Neural cell (in vitro differentiated cells): ENCODE measurements at regions not wholly inside any gene's neighbourhood (a gene's known extent, or its start where the extent isn't known, plus 50 kb on each side); places are given as distances from the start of the nearest gene placed in this dataset.

ENCODE experiments used
- EP300 ChIP-seq: fragments of 450-650 bp; conservative IDR thresholded peaks from 2 replicates; pipeline ENCODE4 v1.6.1; 2014; ENCODE audit warnings: antibody characterized with exemption, mild to moderate bottlenecking, moderate library complexity; ENCODE audit not compliant: poor library complexity, severe bottlenecking
- EZH2 ChIP-seq: fragments of 200-600, 300-800 bp; shearing (Covaris generic), sonication (generic); IDR thresholded peaks from 2 replicates; pipeline ENCODE4 v1.6.1; 2014; ENCODE audit warnings: antibody characterized with exemption, low read length, borderline replicate concordance, mild to moderate bottlenecking; ENCODE audit not compliant: insufficient read depth, poor library complexity, severe bottlenecking
- MXI1 ChIP-seq: fragments of 450-650 bp; conservative IDR thresholded peaks from 2 replicates; pipeline ENCODE4 v1.6.1; 2014; ENCODE audit warnings: antibody characterized with exemption, mild to moderate bottlenecking; ENCODE audit not compliant: poor library complexity, severe bottlenecking
- POLR2AphosphoS5 ChIP-seq: IDR thresholded peaks from 2 replicates; pipeline ENCODE4 v1.6.1; 2012
- RAD21 ChIP-seq: fragments of 450-650 bp; conservative IDR thresholded peaks from 2 replicates; pipeline ENCODE4 v1.6.1; 2014; ENCODE audit warnings: antibody characterized with exemption, mild to moderate bottlenecking, moderate library complexity
- REST ChIP-seq: IDR thresholded peaks from 2 replicates; pipeline ENCODE4 v1.6.1; 2012; ENCODE audit warnings: borderline replicate concordance
- TAF1 ChIP-seq: IDR thresholded peaks from 2 replicates; pipeline ENCODE4 v1.6.1; 2012; ENCODE audit warnings: low read depth
- TF ChIP-seq, protein P1 (sequence below): fragments of 450-650 bp; IDR thresholded peaks from 2 replicates; pipeline ENCODE4 v1.5.1; 2014; ENCODE audit warnings: antibody characterized with exemption, mild to moderate bottlenecking, moderate library complexity; ENCODE audit not compliant: poor library complexity, severe bottlenecking

- TF ChIP-seq, protein P1, sequence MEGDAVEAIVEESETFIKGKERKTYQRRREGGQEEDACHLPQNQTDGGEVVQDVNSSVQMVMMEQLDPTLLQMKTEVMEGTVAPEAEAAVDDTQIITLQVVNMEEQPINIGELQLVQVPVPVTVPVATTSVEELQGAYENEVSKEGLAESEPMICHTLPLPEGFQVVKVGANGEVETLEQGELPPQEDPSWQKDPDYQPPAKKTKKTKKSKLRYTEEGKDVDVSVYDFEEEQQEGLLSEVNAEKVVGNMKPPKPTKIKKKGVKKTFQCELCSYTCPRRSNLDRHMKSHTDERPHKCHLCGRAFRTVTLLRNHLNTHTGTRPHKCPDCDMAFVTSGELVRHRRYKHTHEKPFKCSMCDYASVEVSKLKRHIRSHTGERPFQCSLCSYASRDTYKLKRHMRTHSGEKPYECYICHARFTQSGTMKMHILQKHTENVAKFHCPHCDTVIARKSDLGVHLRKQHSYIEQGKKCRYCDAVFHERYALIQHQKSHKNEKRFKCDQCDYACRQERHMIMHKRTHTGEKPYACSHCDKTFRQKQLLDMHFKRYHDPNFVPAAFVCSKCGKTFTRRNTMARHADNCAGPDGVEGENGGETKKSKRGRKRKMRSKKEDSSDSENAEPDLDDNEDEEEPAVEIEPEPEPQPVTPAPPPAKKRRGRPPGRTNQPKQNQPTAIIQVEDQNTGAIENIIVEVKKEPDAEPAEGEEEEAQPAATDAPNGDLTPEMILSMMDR, result no peak
- TF ChIP-seq MXI1, result no peak
- TF ChIP-seq REST, result no peak
- no peak for TF ChIP-seq POLR2AphosphoS5
- no peak for TF ChIP-seq EP300
- no peak for TF ChIP-seq RAD21
- TF ChIP-seq EZH2, result no peak
- TF ChIP-seq TAF1, result no peak
Measured at GRCh38 chr6:144632266-144632665, 347.1 kb downstream of the UTRN start.
